Stimulated activated effector memory CD8-positive, alpha-beta T cell treated with anti-CD3 and anti-CD28 coated beads, Interleukin-12 subunit alpha, Interleukin-12 subunit beta, amount 100 ng/mL, for 72 hours (primary cell): ENCODE measurements at regions not wholly inside any gene's neighbourhood (a gene's known extent, or its start where the extent isn't known, plus 50 kb on each side); places are given as distances from the start of the nearest gene placed in this dataset.
"Not testable (repeated sequence)": the region's sequence is repeated elsewhere in the genome, so short reads cannot be mapped to it uniquely, and the experiment has no call there.

Experiments used
- ATAC-seq: fragments of 150-1000 bp; cut with Tn5 transposase; 2 replicates; pipeline ENCODE4 v1.10.0; 2021
- DNase-seq, 2 donors: peaks; one replicate each; pipeline ENCODE4 v3.0.0; 2021 to 2022; ENCODE audit warnings: low spot score in 2 of 2
- H3K27ac Mint-ChIP-seq: one replicate; pipeline ENCODE4 v1.8.0; 2022; ENCODE audit warnings: mild to moderate bottlenecking, mixed read lengths
- H3K36me3 Mint-ChIP-seq: one replicate; pipeline ENCODE4 v1.8.0; 2022; ENCODE audit warnings: mild to moderate bottlenecking, mixed read lengths
- H3K4me1 Mint-ChIP-seq: one replicate; pipeline ENCODE4 v1.8.0; 2022; ENCODE audit warnings: mixed read lengths
- H3K4me3 Mint-ChIP-seq: one replicate; pipeline ENCODE4 v1.8.0; 2022; ENCODE audit warnings: mild to moderate bottlenecking, mixed read lengths
- H3K9me3 Mint-ChIP-seq: one replicate; pipeline ENCODE4 v1.8.0; 2022; ENCODE audit warnings: mixed read lengths

GRCh38 chr2:184449760-184450159 is 148.6 kb upstream of the ZNF804A start:
- no peaks in the 10 kb centered on the region for H3K4me1 Mint-ChIP-seq
- no peak overlapping the region for H3K4me3 Mint-ChIP-seq
- DNase-seq (no peak), ATAC-seq (no peak)
- no peaks in the 10 kb centered on the region for H3K36me3 Mint-ChIP-seq
- no peak overlapping the region for H3K27ac Mint-ChIP-seq
- H3K9me3 Mint-ChIP-seq: peaks cover 15% of the 10 kb centered on the region

- Mint-ChIP-seq H3K27ac (no peak overlapping the region), H3K36me3 (no peaks in the 10 kb centered on the region), H3K4me1 (no peaks in the 10 kb centered on the region), H3K4me3 (no peak overlapping the region), H3K9me3 (peaks cover 11% of the 10 kb centered on the region)
- ATAC-seq (no peak), DNase-seq (no peak)
Observed at GRCh38 chr2:184452907-184453306, 145.4 kb upstream of the ZNF804A start.

- Mint-ChIP-seq H3K36me3 (no peaks in the 10 kb centered on the region), H3K27ac (no peak overlapping the region), H3K9me3 (peaks cover 8% of the 10 kb centered on the region), H3K4me3 (no peak overlapping the region), H3K4me1 (no peaks in the 10 kb centered on the region)
- DNase-seq (no peak), ATAC-seq (no peak)
Observed at GRCh38 chr2:184455624-184456023, 142.7 kb upstream of the ZNF804A start.

GRCh38 chr2:184456693-184457092 is 141.6 kb upstream of the ZNF804A start:
- not testable (repeated sequence) for H3K9me3 Mint-ChIP-seq, H3K4me3 Mint-ChIP-seq, H3K27ac Mint-ChIP-seq, H3K4me1 Mint-ChIP-seq, ATAC-seq, H3K36me3 Mint-ChIP-seq, DNase-seq

GRCh38 chr2:184463102-184463865 is 135.0 kb upstream of the ZNF804A start:
- H3K36me3 Mint-ChIP-seq: no peaks in the 10 kb centered on the region
- no peak for DNase-seq
- no peak for ATAC-seq
- H3K9me3 Mint-ChIP-seq: peaks cover 7% of the 10 kb centered on the region
- no peak overlapping the region for H3K4me3 Mint-ChIP-seq
- no peaks in the 10 kb centered on the region for H3K4me1 Mint-ChIP-seq
- no peak overlapping the region for H3K27ac Mint-ChIP-seq

- no peak for ATAC-seq
- Mint-ChIP-seq H3K36me3 (no peaks in the 10 kb centered on the region), H3K9me3 (peaks cover 10% of the 10 kb centered on the region)
Observed at GRCh38 chr2:184463866-184464248, 134.5 kb upstream of the ZNF804A start.

GRCh38 chr2:184468826-184469225 is 129.5 kb upstream of the ZNF804A start:
- H3K36me3 Mint-ChIP-seq: no peaks in the 10 kb centered on the region
- H3K4me1 Mint-ChIP-seq: no peaks in the 10 kb centered on the region
- ATAC-seq (no peak), DNase-seq (no peak)
- H3K27ac Mint-ChIP-seq: no peak overlapping the region
- no peak overlapping the region for H3K4me3 Mint-ChIP-seq
- H3K9me3 Mint-ChIP-seq: peaks cover 23% of the 10 kb centered on the region

More at GRCh38 chr2:184463866-184464248, 134.5 kb upstream of the ZNF804A start:
- no peak for DNase-seq
- Mint-ChIP-seq H3K4me3 (no peak overlapping the region), H3K4me1 (no peaks in the 10 kb centered on the region), H3K27ac (no peak overlapping the region)

- H3K4me3 Mint-ChIP-seq: no peak overlapping the region
- ATAC-seq (no peak), DNase-seq (no peak)
- H3K36me3 Mint-ChIP-seq: no peaks in the 10 kb centered on the region
- no peaks in the 10 kb centered on the region for H3K4me1 Mint-ChIP-seq
- peaks cover 30% of the 10 kb centered on the region for H3K9me3 Mint-ChIP-seq
- H3K27ac Mint-ChIP-seq: no peak overlapping the region
Observed at GRCh38 chr2:184472481-184472880, 125.8 kb upstream of the ZNF804A start.

- ATAC-seq: no peak
- H3K27ac Mint-ChIP-seq: no peak overlapping the region
- no peak overlapping the region for H3K4me3 Mint-ChIP-seq
- no peaks in the 10 kb centered on the region for H3K36me3 Mint-ChIP-seq
- H3K9me3 Mint-ChIP-seq: peaks cover 8% of the 10 kb centered on the region
- no peak for DNase-seq
- no peaks in the 10 kb centered on the region for H3K4me1 Mint-ChIP-seq
Observed at GRCh38 chr2:184481865-184482264, 116.5 kb upstream of the ZNF804A start.

GRCh38 chr2:184498936-184499335 is 99.4 kb upstream of the ZNF804A start:
- Mint-ChIP-seq H3K4me3 (no peak overlapping the region), H3K27ac (no peak overlapping the region), H3K4me1 (no peaks in the 10 kb centered on the region), H3K36me3 (no peaks in the 10 kb centered on the region), H3K9me3 (peaks cover 10% of the 10 kb centered on the region)
- DNase-seq (no peak), ATAC-seq (no peak)

- ATAC-seq (no peak), DNase-seq (no peak)
- no peak overlapping the region for H3K27ac Mint-ChIP-seq
- no peaks in the 10 kb centered on the region for H3K4me1 Mint-ChIP-seq
- H3K9me3 Mint-ChIP-seq: no peaks in the 10 kb centered on the region
- no peak overlapping the region for H3K4me3 Mint-ChIP-seq
- no peaks in the 10 kb centered on the region for H3K36me3 Mint-ChIP-seq
Observed at GRCh38 chr2:184504252-184504651, 94.1 kb upstream of the ZNF804A start.

GRCh38 chr2:184507254-184507653 is 91.1 kb upstream of the ZNF804A start:
- Mint-ChIP-seq H3K27ac (no peak overlapping the region), H3K36me3 (no peaks in the 10 kb centered on the region), H3K9me3 (peaks cover 9% of the 10 kb centered on the region), H3K4me3 (no peak overlapping the region), H3K4me1 (no peaks in the 10 kb centered on the region)
- DNase-seq (no peak), ATAC-seq (no peak)

GRCh38 chr2:184517402-184517801 is 80.9 kb upstream of the ZNF804A start:
- Mint-ChIP-seq H3K36me3 (no peaks in the 10 kb centered on the region), H3K4me1 (no peaks in the 10 kb centered on the region)
- ATAC-seq: no peak

GRCh38 chr2:184520441-184520840 is 77.9 kb upstream of the ZNF804A start:
- H3K27ac Mint-ChIP-seq: no peak overlapping the region
- peaks cover 16% of the 10 kb centered on the region for H3K9me3 Mint-ChIP-seq
- ATAC-seq (no peak), DNase-seq (no peak)
- H3K36me3 Mint-ChIP-seq: no peaks in the 10 kb centered on the region
- no peaks in the 10 kb centered on the region for H3K4me1 Mint-ChIP-seq
- H3K4me3 Mint-ChIP-seq: no peak overlapping the region

More at GRCh38 chr2:184517402-184517801, 80.9 kb upstream of the ZNF804A start:
- Mint-ChIP-seq H3K4me3 (no peak overlapping the region), H3K9me3 (peaks cover 21% of the 10 kb centered on the region), H3K27ac (no peak overlapping the region)
- no peak for DNase-seq

GRCh38 chr2:184523732-184524131 is 74.6 kb upstream of the ZNF804A start:
- no peak for DNase-seq
- Mint-ChIP-seq H3K36me3 (no peaks in the 10 kb centered on the region), H3K27ac (no peak overlapping the region), H3K4me1 (no peaks in the 10 kb centered on the region), H3K4me3 (no peak overlapping the region), H3K9me3 (peaks cover 9% of the 10 kb centered on the region)
- no peak for ATAC-seq

GRCh38 chr2:184524551-184525382 is 73.6 kb upstream of the ZNF804A start:
- no peak for ATAC-seq
- no peaks in the 10 kb centered on the region for H3K36me3 Mint-ChIP-seq
- H3K9me3 Mint-ChIP-seq: peaks cover 6% of the 10 kb centered on the region
- no peaks in the 10 kb centered on the region for H3K4me1 Mint-ChIP-seq
- H3K27ac Mint-ChIP-seq: no peak overlapping the region
- no peak overlapping the region for H3K4me3 Mint-ChIP-seq
- no peak for DNase-seq
